A549 (cell line): ENCODE measurements at regions not wholly inside any gene's neighbourhood (a gene's known extent, or its start where the extent isn't known, plus 50 kb on each side); places are given as distances from the start of the nearest gene placed in this dataset.

Source experiments
- CBX8 ChIP-seq: fragments of 200-600 bp; sonication (generic); IDR thresholded peaks from 2 replicates; pipeline ENCODE4 v1.6.1; 2016
- CEBPB ChIP-seq, 2 experiments: fragments of >200 bp in 1 of 2; sonication (Bioruptor Twin) in 1 of 2; formaldehyde crosslinking in 1 of 2; IDR thresholded peaks; 2 replicates each; pipeline ENCODE4 v1.6.1; 2012 to 2016
- CHD2 ChIP-seq: fragments of 150-350 bp; IDR thresholded peaks from 2 replicates; pipeline ENCODE4 v1.6.1; 2014; ENCODE audit warnings: low read length; ENCODE audit not compliant: partially characterized antibody
- ESRRA ChIP-seq: fragments of 150-350 bp; IDR thresholded peaks from 2 replicates; pipeline ENCODE4 v1.6.1; 2014; ENCODE audit warnings: mild to moderate bottlenecking, low read length, borderline replicate concordance
- FOXS1 ChIP-seq: fragments of 250-450 bp; sonication (Bioruptor Pico); IDR thresholded peaks from 2 replicates; pipeline ENCODE4 v1.5.0; 2020; ENCODE audit warnings: mild to moderate bottlenecking, moderate library complexity
- NFE2L2 ChIP-seq: fragments of 150-350 bp; conservative IDR thresholded peaks from 2 replicates; pipeline ENCODE4 v1.6.1; 2014; ENCODE audit warnings: low read length
- NPAS2 ChIP-seq: fragments of 250-450 bp; sonication (Bioruptor Pico); IDR thresholded peaks from 2 replicates; pipeline ENCODE4 v1.8.0; 2022; ENCODE audit warnings: mild to moderate bottlenecking, moderate library complexity, borderline replicate concordance
- POLR2A ChIP-seq: IDR thresholded peaks from 2 replicates; pipeline ENCODE4 v1.6.1; 2012; ENCODE audit warnings: mild to moderate bottlenecking, low read length
- RAD21 ChIP-seq, 2 experiments: fragments of >200 bp in 1 of 2; sonication (Bioruptor Twin) in 1 of 2; formaldehyde crosslinking in 1 of 2; IDR thresholded peaks in 1 of 2; conservative IDR thresholded peaks in 1 of 2; 2 replicates in 1 of 2; 3 replicates in 1 of 2; pipeline ENCODE4 v1.6.1; 2012 to 2018; ENCODE audit warnings: inconsistent platforms in 1 of 2
- TF ChIP-seq, protein P1 (sequence below): fragments of 200-600 bp; sonication (generic); IDR thresholded peaks from 2 replicates; pipeline ENCODE4 v1.6.1; 2016; ENCODE audit warnings: antibody characterized with exemption, mild to moderate bottlenecking, moderate library complexity
- TF ChIP-seq, protein P2 (sequence below): fragments of >200 bp; sonication (Bioruptor Twin); formaldehyde crosslinking; IDR thresholded peaks from 3 replicates; pipeline ENCODE4 v1.5.1; 2016
- TF ChIP-seq, protein P3 (sequence below): fragments of >200 bp; sonication (Bioruptor Twin); formaldehyde crosslinking; IDR thresholded peaks from 3 replicates; pipeline ENCODE4 v1.6.1; 2016

DNA sequence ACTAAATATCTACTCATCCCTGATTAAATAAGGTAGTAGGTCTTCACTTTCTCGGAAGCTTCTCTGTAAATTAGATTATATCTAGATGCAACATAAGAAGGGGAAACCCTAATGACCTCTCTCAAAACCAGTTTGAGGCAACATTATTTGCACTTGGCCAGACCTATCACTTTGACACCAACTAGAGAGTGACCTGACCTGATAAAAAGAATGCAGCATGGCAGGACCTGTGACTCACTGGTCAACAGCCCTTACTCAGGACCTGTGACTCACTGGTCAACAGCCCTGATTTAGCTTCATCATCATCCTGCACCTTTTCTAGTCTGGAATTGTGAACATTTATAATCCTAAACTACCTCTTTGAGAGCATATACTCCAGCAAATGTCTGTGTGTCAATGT is 1957.7 kb upstream of the CELF4 start:
- TF ChIP-seq RAD21 (conservative IDR thresholded peaks at IDR 0.05 in 1 of 2, IDR thresholded peaks at IDR 0.05 in 1 of 2), result no peak
- TF ChIP-seq, protein P1, sequence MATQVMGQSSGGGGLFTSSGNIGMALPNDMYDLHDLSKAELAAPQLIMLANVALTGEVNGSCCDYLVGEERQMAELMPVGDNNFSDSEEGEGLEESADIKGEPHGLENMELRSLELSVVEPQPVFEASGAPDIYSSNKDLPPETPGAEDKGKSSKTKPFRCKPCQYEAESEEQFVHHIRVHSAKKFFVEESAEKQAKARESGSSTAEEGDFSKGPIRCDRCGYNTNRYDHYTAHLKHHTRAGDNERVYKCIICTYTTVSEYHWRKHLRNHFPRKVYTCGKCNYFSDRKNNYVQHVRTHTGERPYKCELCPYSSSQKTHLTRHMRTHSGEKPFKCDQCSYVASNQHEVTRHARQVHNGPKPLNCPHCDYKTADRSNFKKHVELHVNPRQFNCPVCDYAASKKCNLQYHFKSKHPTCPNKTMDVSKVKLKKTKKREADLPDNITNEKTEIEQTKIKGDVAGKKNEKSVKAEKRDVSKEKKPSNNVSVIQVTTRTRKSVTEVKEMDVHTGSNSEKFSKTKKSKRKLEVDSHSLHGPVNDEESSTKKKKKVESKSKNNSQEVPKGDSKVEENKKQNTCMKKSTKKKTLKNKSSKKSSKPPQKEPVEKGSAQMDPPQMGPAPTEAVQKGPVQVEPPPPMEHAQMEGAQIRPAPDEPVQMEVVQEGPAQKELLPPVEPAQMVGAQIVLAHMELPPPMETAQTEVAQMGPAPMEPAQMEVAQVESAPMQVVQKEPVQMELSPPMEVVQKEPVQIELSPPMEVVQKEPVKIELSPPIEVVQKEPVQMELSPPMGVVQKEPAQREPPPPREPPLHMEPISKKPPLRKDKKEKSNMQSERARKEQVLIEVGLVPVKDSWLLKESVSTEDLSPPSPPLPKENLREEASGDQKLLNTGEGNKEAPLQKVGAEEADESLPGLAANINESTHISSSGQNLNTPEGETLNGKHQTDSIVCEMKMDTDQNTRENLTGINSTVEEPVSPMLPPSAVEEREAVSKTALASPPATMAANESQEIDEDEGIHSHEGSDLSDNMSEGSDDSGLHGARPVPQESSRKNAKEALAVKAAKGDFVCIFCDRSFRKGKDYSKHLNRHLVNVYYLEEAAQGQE, result no peak
- TF ChIP-seq, protein P2, sequence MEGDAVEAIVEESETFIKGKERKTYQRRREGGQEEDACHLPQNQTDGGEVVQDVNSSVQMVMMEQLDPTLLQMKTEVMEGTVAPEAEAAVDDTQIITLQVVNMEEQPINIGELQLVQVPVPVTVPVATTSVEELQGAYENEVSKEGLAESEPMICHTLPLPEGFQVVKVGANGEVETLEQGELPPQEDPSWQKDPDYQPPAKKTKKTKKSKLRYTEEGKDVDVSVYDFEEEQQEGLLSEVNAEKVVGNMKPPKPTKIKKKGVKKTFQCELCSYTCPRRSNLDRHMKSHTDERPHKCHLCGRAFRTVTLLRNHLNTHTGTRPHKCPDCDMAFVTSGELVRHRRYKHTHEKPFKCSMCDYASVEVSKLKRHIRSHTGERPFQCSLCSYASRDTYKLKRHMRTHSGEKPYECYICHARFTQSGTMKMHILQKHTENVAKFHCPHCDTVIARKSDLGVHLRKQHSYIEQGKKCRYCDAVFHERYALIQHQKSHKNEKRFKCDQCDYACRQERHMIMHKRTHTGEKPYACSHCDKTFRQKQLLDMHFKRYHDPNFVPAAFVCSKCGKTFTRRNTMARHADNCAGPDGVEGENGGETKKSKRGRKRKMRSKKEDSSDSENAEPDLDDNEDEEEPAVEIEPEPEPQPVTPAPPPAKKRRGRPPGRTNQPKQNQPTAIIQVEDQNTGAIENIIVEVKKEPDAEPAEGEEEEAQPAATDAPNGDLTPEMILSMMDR, result no peak
- no peak for TF ChIP-seq NFE2L2
- TF ChIP-seq CHD2, result no peak
- no peak for TF ChIP-seq CBX8
- TF ChIP-seq, protein P3, sequence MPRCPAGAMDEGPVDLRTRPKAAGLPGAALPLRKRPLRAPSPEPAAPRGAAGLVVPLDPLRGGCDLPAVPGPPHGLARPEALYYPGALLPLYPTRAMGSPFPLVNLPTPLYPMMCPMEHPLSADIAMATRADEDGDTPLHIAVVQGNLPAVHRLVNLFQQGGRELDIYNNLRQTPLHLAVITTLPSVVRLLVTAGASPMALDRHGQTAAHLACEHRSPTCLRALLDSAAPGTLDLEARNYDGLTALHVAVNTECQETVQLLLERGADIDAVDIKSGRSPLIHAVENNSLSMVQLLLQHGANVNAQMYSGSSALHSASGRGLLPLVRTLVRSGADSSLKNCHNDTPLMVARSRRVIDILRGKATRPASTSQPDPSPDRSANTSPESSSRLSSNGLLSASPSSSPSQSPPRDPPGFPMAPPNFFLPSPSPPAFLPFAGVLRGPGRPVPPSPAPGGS, result no peak
- TF ChIP-seq NPAS2, result no peak
- TF ChIP-seq POLR2A, result no peak
- no peak for TF ChIP-seq FOXS1 (CRISPR knock-in tag)
- TF ChIP-seq ESRRA, result no peak
- TF ChIP-seq CEBPB (IDR thresholded peaks at IDR 0.05), result no peak
